ENCODE measurements at regions not wholly inside any gene's neighbourhood (a gene's known extent, or its start where the extent isn't known, plus 50 kb on each side); places are given as distances from the start of the nearest gene placed in this dataset.

DNA sequence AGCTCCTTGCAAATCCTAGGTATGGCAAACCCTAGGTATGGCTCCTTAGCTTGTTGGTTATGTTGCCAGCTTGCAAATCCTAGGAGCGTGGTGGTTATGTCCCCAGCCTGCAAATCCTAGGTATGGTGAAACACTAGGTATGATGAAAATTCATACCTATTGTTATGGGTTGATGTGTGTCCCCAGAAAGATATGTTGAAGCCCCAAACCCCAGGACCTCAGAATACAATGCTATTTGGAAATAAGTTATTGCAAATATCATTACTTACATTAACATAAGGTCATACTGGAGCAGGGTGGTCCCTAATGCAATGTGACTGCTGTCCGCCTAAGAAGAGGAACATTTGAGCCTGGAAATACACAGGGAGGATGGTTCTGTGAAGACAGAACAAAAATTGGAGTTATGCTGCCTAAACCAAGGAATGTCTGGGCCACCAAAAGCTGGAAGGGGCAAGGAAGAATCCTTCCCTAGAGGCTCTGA is 220.8 kb downstream of the MYCN start:
- TF ChIP-seq, protein P1, sequence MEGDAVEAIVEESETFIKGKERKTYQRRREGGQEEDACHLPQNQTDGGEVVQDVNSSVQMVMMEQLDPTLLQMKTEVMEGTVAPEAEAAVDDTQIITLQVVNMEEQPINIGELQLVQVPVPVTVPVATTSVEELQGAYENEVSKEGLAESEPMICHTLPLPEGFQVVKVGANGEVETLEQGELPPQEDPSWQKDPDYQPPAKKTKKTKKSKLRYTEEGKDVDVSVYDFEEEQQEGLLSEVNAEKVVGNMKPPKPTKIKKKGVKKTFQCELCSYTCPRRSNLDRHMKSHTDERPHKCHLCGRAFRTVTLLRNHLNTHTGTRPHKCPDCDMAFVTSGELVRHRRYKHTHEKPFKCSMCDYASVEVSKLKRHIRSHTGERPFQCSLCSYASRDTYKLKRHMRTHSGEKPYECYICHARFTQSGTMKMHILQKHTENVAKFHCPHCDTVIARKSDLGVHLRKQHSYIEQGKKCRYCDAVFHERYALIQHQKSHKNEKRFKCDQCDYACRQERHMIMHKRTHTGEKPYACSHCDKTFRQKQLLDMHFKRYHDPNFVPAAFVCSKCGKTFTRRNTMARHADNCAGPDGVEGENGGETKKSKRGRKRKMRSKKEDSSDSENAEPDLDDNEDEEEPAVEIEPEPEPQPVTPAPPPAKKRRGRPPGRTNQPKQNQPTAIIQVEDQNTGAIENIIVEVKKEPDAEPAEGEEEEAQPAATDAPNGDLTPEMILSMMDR (IDR thresholded peaks at IDR 0.05; ENCODE audit: control extremely low read depth, extremely low read depth, low read depth, missing control alignments) = no peak
- ChIA-PET POLR2A (no interaction called here), CTCF (no interaction called here)
- no peak for DNase-seq (ENCODE audit: extremely low spot score)

- ChIA-PET POLR2A (no interaction called here), CTCF (interaction anchor here (1.5 kb wide), 1 partner anchor 10 kb away, joined by 7 read pairs; no protein-coding TSS in a partner anchor)
- no peak for DNase-seq (ENCODE audit: extremely low spot score)
- TF ChIP-seq, protein P1 (IDR thresholded peaks at IDR 0.05; ENCODE audit: control extremely low read depth, extremely low read depth, low read depth, missing control alignments) = no peak
These were observed 220.1 kb downstream of the MYCN start for GRCh38 chr2:16160281-16161084.

DNA sequence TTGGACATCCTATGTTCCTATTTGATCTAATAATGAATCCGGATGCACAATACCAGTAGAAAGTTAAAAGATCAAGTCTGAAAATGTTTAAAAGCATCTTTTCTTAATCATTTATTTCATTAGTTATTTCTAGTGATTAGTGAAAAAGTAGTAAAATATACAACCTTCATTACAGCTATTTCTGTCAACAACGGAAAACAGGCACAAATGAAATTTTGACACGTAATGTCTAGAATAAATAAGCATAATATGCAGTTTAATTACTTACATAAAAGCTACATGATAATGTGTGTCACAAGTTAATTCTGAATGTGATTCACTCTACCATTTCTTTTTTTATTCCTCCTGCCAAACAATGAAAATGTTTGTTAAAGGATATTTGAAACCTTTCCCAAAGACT is 216.1 kb downstream of the MYCN start:
- TF ChIP-seq, protein P1 (IDR thresholded peaks at IDR 0.05; ENCODE audit: control extremely low read depth, extremely low read depth, low read depth, missing control alignments) = no peak
- POLR2A ChIA-PET = no interaction called here
- CTCF ChIA-PET = interaction anchor here (1.1 kb wide), 1 partner anchor 20 kb away, joined by 3 read pairs; no protein-coding TSS in a partner anchor
- no peak for DNase-seq (ENCODE audit: extremely low spot score)

DNA sequence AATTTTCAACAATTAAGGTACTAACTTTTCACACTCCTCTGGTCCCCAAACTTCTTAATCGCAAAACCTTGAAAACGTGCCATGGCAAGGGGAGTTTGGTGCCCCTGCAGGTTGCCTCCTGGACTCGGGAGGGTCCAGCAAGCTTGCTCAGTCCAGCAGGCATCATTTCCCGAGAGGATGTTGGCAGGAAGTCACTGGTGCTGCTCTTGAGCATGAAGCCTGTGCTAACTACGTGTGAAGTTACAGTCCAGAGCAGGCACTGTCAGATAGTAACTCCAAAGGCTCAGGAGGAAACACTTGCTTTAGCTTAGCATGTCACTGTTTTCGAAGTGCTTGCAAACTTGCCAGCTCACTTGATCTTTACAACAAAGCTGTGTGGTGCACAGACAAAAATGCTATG is 215.4 kb downstream of the MYCN start:
- TF ChIP-seq, protein P1 (IDR thresholded peaks at IDR 0.05; ENCODE audit: control extremely low read depth, extremely low read depth, low read depth, missing control alignments) = no peak
- ChIA-PET POLR2A (no interaction called here), CTCF (interaction anchor here (1.1 kb wide), 1 partner anchor 20 kb away, joined by 3 read pairs; no protein-coding TSS in a partner anchor)
- no peak for DNase-seq (ENCODE audit: extremely low spot score)

DNA sequence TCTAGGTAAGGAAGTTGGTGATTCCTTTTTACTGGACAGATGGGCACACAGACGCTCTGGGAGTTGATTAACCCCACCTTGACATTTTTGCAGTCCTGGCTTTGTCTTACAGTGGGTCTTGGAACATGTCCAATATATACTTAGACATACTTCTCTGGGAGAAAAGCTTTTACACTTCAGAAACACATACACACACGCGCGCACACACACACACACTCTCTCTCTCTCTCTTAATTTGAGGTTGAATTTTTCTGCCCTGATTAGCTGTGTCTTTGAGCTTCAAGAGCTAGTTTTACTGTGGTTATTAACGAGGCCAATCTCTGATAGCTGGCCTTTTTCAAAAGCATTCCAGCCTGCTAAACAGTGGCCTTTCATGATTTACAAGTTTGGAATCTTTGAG is 215.0 kb downstream of the MYCN start:
- DNase-seq (ENCODE audit: extremely low spot score) = no peak
- TF ChIP-seq, protein P1 (IDR thresholded peaks at IDR 0.05; ENCODE audit: control extremely low read depth, extremely low read depth, low read depth, missing control alignments) = no peak
- POLR2A ChIA-PET = no interaction called here
- CTCF ChIA-PET = interaction anchor here (1.1 kb wide), 1 partner anchor 19 kb away, joined by 3 read pairs; no protein-coding TSS in a partner anchor

- TF ChIP-seq, protein P1 (IDR thresholded peaks at IDR 0.05; ENCODE audit: control extremely low read depth, extremely low read depth, low read depth, missing control alignments) = no peak
- no peak for DNase-seq (ENCODE audit: extremely low spot score)
- ChIA-PET CTCF (no interaction called here), POLR2A (no interaction called here)
These were observed 214.3 kb downstream of the MYCN start for GRCh38 chr2:16154501-16155280.

Measured in GM10248 (cell line).